ENCODE measurements at regions not wholly inside any gene's neighbourhood (a gene's known extent, or its start where the extent isn't known, plus 50 kb on each side); places are given as distances from the start of the nearest gene placed in this dataset.

GRCh38 chr4:126012691-126013290, 698.0 kb downstream of the FAT4 start:
- no peak overlapping the region for H3K4me3 ChIP-seq (ENCODE audit: low read length)
- no peak for DNase-seq (ENCODE audit: low read depth)
- no peak for TF ChIP-seq CTCF (conservative IDR thresholded peaks at IDR 0.05; ENCODE audit: low read length)

DNA sequence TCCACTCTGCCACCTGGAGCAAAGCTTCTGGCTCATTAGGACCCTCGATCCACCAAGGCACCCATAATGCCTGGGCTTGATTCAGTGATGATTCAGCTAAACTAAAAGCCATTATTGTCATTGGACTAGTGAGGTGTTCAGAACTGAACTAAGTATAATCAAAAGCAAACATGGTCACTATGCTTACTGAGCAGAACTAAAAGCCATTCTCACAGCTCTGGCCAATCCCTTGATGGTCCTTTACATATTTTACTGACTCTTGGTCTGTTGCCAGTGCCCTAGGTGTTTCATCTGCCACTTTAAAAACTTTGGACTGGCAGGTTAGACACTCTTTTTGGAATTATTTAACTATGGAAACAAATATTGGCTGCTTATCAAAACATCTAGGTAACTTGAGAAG, 703.5 kb downstream of the FAT4 start:
- no peak for TF ChIP-seq CTCF (conservative IDR thresholded peaks at IDR 0.05; ENCODE audit: low read length)
- DNase-seq (ENCODE audit: low read depth) = no peak
- H3K4me3 ChIP-seq (ENCODE audit: low read length) = no peak overlapping the region

GRCh38 chr4:126023896-126024295, 709.1 kb downstream of the FAT4 start:
- TF ChIP-seq CTCF (conservative IDR thresholded peaks at IDR 0.05; ENCODE audit: low read length) = no peak
- DNase-seq (ENCODE audit: low read depth) = peak; percentile 79
- H3K4me3 ChIP-seq (ENCODE audit: low read length) = no peak overlapping the region

DNA sequence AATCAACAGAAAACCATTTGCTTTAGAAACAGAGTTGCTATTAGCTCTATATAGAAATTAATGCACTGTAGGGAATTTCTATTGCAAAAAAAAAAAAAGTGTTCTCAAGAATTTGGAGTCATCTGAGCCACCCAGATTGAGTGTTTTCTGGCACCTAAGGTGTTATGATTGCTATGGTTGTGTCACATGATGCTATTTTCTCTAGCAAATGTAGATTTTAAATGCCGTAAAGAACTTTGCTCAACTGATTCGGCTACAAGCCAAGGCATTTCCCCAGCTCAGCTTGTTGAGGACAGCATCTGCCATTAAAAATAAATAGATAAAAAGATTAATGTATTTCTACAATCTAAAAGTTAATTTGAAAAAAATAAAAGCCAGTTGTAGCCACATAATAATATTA, 712.8 kb downstream of the FAT4 start:
- TF ChIP-seq CTCF (conservative IDR thresholded peaks at IDR 0.05; ENCODE audit: low read length) = no peak
- DNase-seq (ENCODE audit: low read depth) = no peak
- H3K4me3 ChIP-seq (ENCODE audit: low read length) = no peak overlapping the region

GRCh38 chr4:126028876-126029275, 714.1 kb downstream of the FAT4 start:
- no peak for DNase-seq (ENCODE audit: low read depth)
- TF ChIP-seq CTCF (conservative IDR thresholded peaks at IDR 0.05; ENCODE audit: low read length) = no peak
- H3K4me3 ChIP-seq (ENCODE audit: low read length) = no peak overlapping the region

DNA sequence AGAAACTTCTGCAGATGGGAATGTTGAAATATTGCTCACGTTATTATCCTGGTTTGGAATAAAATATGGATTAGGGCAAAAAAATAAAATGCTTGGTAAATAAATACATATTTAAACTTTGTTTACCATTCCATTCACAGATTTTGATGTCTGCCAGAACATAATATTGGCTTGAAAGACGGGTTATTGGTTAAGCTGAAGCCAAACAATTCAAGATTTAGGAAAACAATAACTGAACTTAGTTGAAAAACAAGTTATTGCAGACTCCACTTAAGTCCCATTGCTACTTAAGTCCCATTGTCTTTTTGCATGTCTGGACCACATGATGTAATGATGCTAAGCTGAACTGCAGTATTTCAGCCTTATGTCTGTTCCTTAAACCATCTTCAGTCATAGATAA, 722.5 kb downstream of the FAT4 start:
- H3K4me3 ChIP-seq (ENCODE audit: low read length) = no peak overlapping the region
- no peak for DNase-seq (ENCODE audit: low read depth)
- TF ChIP-seq CTCF (conservative IDR thresholded peaks at IDR 0.05; ENCODE audit: low read length) = no peak

GRCh38 chr4:126038502-126039144, 723.9 kb downstream of the FAT4 start:
- no peak for TF ChIP-seq CTCF (conservative IDR thresholded peaks at IDR 0.05; ENCODE audit: low read length)
- no peak overlapping the region for H3K4me3 ChIP-seq (ENCODE audit: low read length)
- DNase-seq (ENCODE audit: low read depth) = no peak
